Body of pancreas (tissue), 4 donors: ENCODE measurements at regions not wholly inside any gene's neighbourhood (a gene's known extent, or its start where the extent isn't known, plus 50 kb on each side); places are given as distances from the start of the nearest gene placed in this dataset.

Source experiments
- CTCF ChIP-seq, 7 experiments: fragments of 450-650 bp in 4 of 7; fragments of 200-600 bp in 3 of 7; sonication (generic) in 3 of 7; IDR thresholded peaks; one replicate each; pipeline ENCODE4 v1.5.1; 2016 to 2019; ENCODE audit warnings: antibody characterized with exemption in 7 of 7
- POLR2A ChIP-seq, 3 donors: fragments of 450-650 bp; IDR thresholded peaks; one replicate each; pipeline ENCODE4 v1.6.1; 2016; ENCODE audit warnings: antibody characterized with exemption in 3 of 3, mild to moderate bottlenecking in 2 of 3

DNA sequence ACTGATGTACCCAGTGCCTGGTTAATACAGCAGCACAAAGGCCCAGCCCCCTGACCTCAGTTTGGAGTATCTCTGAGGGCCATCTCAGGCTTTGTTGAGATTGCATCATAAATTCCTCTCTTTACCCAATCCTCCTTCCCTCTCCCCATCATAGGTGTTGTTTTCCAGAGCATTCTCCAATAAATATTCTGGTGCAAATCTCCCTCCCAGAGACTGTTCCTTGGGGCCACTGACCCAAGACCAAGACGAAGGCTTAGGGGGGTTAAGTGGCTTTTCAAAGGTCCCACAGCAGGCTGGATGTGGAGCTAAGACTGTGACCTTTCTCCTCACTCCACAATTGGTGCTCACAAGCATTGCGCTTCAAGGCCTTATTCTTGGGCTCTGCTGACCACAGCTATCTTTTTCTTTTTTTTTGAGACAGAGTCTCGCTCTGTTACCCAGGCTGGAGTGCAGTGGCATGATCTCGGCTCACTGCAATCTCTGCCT lies 72.4 kb upstream of the ZMYND8 start:
- TF ChIP-seq CTCF (IDR thresholded peaks at IDR 0.05) = no peak
- TF ChIP-seq POLR2A (IDR thresholded peaks at IDR 0.05) = no peak
